Ishikawa (cell line): ENCODE measurements at regions not wholly inside any gene's neighbourhood (a gene's known extent, or its start where the extent isn't known, plus 50 kb on each side); places are given as distances from the start of the nearest gene placed in this dataset.

ENCODE experiments used
- CEBPB ChIP-seq: IDR thresholded peaks from 2 replicates; pipeline ENCODE4 v1.6.1; 2012
- CREB1 ChIP-seq: IDR thresholded peaks from 2 replicates; pipeline ENCODE4 v1.6.1; 2012; ENCODE audit warnings: low read depth
- EGR1 ChIP-seq: IDR thresholded peaks from 2 replicates; pipeline ENCODE4 v1.6.1; 2012
- EP300 ChIP-seq: IDR thresholded peaks from 2 replicates; pipeline ENCODE4 v1.6.1; 2012; ENCODE audit warnings: borderline replicate concordance
- FOXM1 ChIP-seq: IDR thresholded peaks from 2 replicates; pipeline ENCODE4 v1.6.1; 2012; ENCODE audit warnings: low read depth, borderline replicate concordance
- MAX ChIP-seq: IDR thresholded peaks from 2 replicates; pipeline ENCODE4 v1.6.1; 2012
- NFIC ChIP-seq: IDR thresholded peaks from 2 replicates; pipeline ENCODE4 v1.6.1; 2012
- RAD21 ChIP-seq: IDR thresholded peaks from 2 replicates; pipeline ENCODE4 v1.6.1; 2012; ENCODE audit warnings: low read depth
- REST ChIP-seq: IDR thresholded peaks from 2 replicates; pipeline ENCODE4 v1.6.1; 2012; ENCODE audit warnings: low read depth, mild to moderate bottlenecking
- TAF1 ChIP-seq: IDR thresholded peaks from 2 replicates; pipeline ENCODE4 v1.6.1; 2012; ENCODE audit warnings: low read depth, mild to moderate bottlenecking
- TCF12 ChIP-seq: IDR thresholded peaks from 2 replicates; pipeline ENCODE4 v1.6.1; 2012; ENCODE audit warnings: low read depth
- TEAD4 ChIP-seq: IDR thresholded peaks from 2 replicates; pipeline ENCODE4 v1.6.1; 2012
- USF1 ChIP-seq: IDR thresholded peaks from 2 replicates; pipeline ENCODE4 v1.6.1; 2012
- YY1 ChIP-seq: IDR thresholded peaks from 2 replicates; pipeline ENCODE4 v1.6.1; 2012; ENCODE audit warnings: low read depth
- ZBTB7A ChIP-seq: IDR thresholded peaks from 2 replicates; pipeline ENCODE4 v1.6.1; 2012; ENCODE audit warnings: low read depth

- TF ChIP-seq USF1: no peak
- TF ChIP-seq FOXM1: no peak
- TF ChIP-seq CREB1: no peak
- no peak for TF ChIP-seq EP300
These were observed 101.0 kb upstream of the PIK3R1 start for GRCh38 chr5:68114378-68115040.

GRCh38 chr5:68112658-68113057, 102.9 kb upstream of the PIK3R1 start:
- no peak for TF ChIP-seq FOXM1
- TF ChIP-seq RAD21: no peak
- no peak for TF ChIP-seq EGR1

GRCh38 chr5:68110894-68111293, 104.7 kb upstream of the PIK3R1 start:
- TF ChIP-seq EP300 (no peak), MAX (no peak), ZBTB7A (no peak), TCF12 (no peak), REST (no peak), CEBPB (no peak), USF1 (no peak), CREB1 (no peak), YY1 (no peak), FOXM1 (no peak), NFIC (no peak), EGR1 (no peak), TEAD4 (no peak), TAF1 (no peak), RAD21 (no peak)

GRCh38 chr5:68110264-68110663, 105.3 kb upstream of the PIK3R1 start:
- TF ChIP-seq EGR1 (no peak), TAF1 (no peak), CEBPB (no peak), YY1 (no peak), EP300 (no peak), FOXM1 (no peak), MAX (no peak), CREB1 (no peak), NFIC (no peak), TEAD4 (no peak), USF1 (no peak), REST (no peak), ZBTB7A (no peak), RAD21 (no peak), TCF12 (no peak)

GRCh38 chr5:68099327-68099726, 116.2 kb upstream of the PIK3R1 start:
- no peak for TF ChIP-seq CREB1

- TF ChIP-seq CREB1: no peak
- no peak for TF ChIP-seq REST
- TF ChIP-seq CEBPB: no peak
- TF ChIP-seq RAD21: no peak
- TF ChIP-seq EP300: no peak
- no peak for TF ChIP-seq USF1
- no peak for TF ChIP-seq NFIC
- TF ChIP-seq EGR1: no peak
- no peak for TF ChIP-seq TCF12
- no peak for TF ChIP-seq MAX
- no peak for TF ChIP-seq FOXM1
- TF ChIP-seq TAF1: no peak
- TF ChIP-seq TEAD4: no peak
- TF ChIP-seq YY1: no peak
- no peak for TF ChIP-seq ZBTB7A
These were observed 121.9 kb upstream of the PIK3R1 start for GRCh38 chr5:68093455-68094159.
